Omental fat pad (tissue), 3 donors: ENCODE measurements at regions not wholly inside any gene's neighbourhood (a gene's known extent, or its start where the extent isn't known, plus 50 kb on each side); places are given as distances from the start of the nearest gene placed in this dataset.

Experiments used
- ATAC-seq: fragments of 150-250 bp; one replicate; pipeline ENCODE4 v1.9.1; 2016; ENCODE audit warnings: mild to moderate bottlenecking, moderate library complexity; ENCODE audit not compliant: low FRiP score
- DNase-seq: peaks from one replicate; pipeline ENCODE4 v3.0.0-alpha.2; 2019; ENCODE audit warnings: low spot score
- CTCF ChIP-seq, 3 donors: fragments of 450-650 bp; IDR thresholded peaks; one replicate each; pipeline ENCODE4 v1.5.1; 2016 to 2017; ENCODE audit warnings: antibody characterized with exemption in 3 of 3, mild to moderate bottlenecking in 3 of 3, moderate library complexity in 2 of 3

DNA sequence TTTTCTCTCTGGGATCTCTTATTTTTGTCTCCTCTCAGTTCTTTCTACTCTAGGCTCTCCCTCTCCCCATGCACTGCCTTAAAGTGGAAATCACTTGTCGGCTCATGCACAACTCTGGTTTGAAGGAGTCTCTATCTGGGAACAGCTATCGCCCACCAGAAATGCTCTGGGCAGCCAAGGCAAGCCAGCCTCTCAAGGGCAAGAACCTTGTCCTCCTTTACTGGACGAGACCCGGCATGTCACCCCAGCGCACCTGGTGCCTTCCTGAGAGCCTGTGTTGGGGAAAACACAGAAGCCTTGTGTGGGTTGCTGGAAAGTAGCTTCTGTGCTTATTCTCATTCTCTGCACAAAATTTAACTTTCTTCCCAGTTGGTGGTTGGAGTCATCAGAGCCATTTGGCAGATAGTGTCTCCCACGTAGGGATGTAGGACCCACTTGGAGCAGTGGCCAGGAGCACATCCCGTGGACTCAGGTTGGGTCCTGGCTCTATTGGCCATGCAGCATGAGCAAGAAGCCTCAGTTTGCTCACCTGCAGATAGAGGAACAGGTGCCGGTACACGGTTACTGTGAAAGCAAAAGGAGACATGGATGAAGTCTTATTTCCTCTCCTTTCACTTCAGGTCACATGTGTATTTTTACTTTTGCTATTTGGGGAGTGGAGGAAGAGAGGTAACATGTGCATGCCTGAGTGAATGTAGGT lies 165.3 kb downstream of the IRX2 start:
- TF ChIP-seq CTCF (IDR thresholded peaks at IDR 0.05): no peak
- DNase-seq: no peak

GRCh38 chr5:2584579-2585269 lies 166.8 kb downstream of the IRX2 start:
- DNase-seq (no peak), ATAC-seq (no peak)
- no peak for TF ChIP-seq CTCF (IDR thresholded peaks at IDR 0.05)

More for the DNA sequence above, 165.3 kb downstream of the IRX2 start:
- no peak for ATAC-seq

DNA sequence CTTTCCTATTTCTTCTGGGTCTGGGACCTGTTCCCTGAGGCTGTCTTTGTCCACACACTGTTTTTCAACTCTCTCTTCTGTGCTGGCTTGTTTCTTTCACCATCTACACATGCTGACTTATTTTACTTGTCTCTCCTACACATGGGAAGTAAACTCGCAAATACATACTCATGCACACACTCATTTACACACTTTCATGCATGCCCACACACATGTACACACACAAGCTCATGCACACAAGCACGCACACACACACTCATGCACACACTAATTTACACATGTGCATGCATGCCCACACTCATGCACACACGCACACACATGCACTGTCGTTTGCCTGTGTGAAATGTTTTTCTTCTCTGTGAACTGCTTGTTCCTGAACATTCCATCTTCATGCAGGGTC lies 169.0 kb downstream of the IRX2 start:
- DNase-seq (no peak), ATAC-seq (no peak)

GRCh38 chr5:2582106-2582505 lies 169.4 kb downstream of the IRX2 start:
- TF ChIP-seq CTCF (IDR thresholded peaks at IDR 0.05): no peak
- no peak for DNase-seq
- no peak for ATAC-seq

More for the DNA sequence above, 169.0 kb downstream of the IRX2 start:
- no peak for TF ChIP-seq CTCF (IDR thresholded peaks at IDR 0.05)

DNA sequence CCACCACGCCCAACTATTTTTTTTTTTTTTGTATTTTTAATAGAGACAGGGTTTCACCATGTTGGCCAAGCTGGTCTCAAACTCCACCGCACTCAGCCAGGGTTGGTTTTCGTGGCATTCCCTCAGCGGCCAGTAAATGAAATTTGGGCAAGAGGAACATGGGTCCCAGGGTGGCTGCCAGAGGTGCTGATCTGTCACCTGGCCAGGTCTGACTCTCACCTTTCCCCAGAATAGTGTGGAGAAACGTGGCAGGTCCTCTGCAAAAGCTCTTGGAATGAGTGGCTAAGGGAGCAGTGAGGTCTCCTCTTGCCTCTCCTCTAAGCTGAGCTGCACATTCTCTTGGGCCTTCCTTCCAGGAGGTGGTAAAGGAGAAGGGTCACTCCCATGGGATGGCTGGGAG lies 170.1 kb downstream of the IRX2 start:
- DNase-seq (no peak), ATAC-seq (no peak)
- TF ChIP-seq CTCF (IDR thresholded peaks at IDR 0.05): no peak

GRCh38 chr5:2579126-2579525 lies 172.4 kb downstream of the IRX2 start:
- DNase-seq (no peak), ATAC-seq (no peak)
- no peak for TF ChIP-seq CTCF (IDR thresholded peaks at IDR 0.05)
